Astrocyte of the spinal cord (primary cell): ENCODE measurements at regions not wholly inside any gene's neighbourhood (a gene's known extent, or its start where the extent isn't known, plus 50 kb on each side); places are given as distances from the start of the nearest gene placed in this dataset.

ENCODE experiments used
- DNase-seq: peaks from one replicate; pipeline ENCODE4 v3.0.0; 2011; ENCODE audit warnings: low read depth, low spot score
- H3K4me3 ChIP-seq: 2 replicates; pipeline ENCODE4 v1.5.1; 2011; ENCODE audit warnings: low read depth, mild to moderate bottlenecking, low read length, moderate library complexity
- in situ Hi-C: cut with HindIII; loops from 2 replicates; pipeline ENCODE4 v1.10.0; 2017; ENCODE audit warnings: low sequenced_read_pairs
- TF ChIP-seq, protein P1 (sequence below): IDR thresholded peaks from 2 replicates; pipeline ENCODE4 v1.5.1; 2012; ENCODE audit warnings: low read depth, mild to moderate bottlenecking, low read length, inconsistent platforms

DNA sequence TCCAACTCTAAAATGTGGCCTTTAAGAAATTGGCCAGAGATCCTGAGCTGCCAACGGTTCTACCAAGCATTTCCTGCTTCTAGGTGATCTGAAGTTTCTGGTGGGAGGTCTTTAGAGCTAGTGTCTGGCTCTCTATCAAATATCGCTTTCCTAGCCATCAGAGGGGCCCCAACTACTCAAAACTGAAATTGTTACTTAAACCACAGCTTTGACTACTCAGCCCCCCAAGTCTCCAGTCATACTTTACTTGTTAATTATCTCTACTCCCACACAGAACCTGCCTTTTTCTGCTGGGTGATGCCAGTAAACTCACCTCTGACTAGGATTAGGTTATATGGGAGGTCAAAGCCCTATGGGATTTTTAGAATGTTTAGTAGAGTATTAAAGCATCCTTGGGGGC, 95.1 kb downstream of the FASLG start:
- no peak for DNase-seq
- H3K4me3 ChIP-seq, result no peak overlapping the region
- in situ Hi-C loops, result no loop called here

DNA sequence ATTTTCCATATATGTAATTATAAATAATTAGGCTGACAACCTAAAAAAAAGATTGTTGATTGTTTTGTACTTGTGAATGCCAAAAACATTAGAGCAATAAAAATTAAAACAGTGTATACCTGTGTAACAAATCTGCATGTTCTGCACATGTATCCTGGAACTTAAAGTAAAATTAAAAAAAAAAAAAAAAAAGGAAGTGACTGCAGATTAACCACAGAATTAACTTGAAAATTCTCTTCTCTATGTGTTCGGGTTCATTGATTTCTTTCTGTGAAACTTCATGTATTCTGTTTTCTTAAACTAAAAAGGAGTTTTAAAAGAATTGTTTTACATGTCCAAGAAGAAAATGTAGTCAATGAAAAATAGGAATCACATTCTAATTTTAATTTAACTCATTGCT, 95.7 kb downstream of the FASLG start:
- in situ Hi-C loops, result no loop called here
- H3K4me3 ChIP-seq, result no peak overlapping the region
- TF ChIP-seq, protein P1, sequence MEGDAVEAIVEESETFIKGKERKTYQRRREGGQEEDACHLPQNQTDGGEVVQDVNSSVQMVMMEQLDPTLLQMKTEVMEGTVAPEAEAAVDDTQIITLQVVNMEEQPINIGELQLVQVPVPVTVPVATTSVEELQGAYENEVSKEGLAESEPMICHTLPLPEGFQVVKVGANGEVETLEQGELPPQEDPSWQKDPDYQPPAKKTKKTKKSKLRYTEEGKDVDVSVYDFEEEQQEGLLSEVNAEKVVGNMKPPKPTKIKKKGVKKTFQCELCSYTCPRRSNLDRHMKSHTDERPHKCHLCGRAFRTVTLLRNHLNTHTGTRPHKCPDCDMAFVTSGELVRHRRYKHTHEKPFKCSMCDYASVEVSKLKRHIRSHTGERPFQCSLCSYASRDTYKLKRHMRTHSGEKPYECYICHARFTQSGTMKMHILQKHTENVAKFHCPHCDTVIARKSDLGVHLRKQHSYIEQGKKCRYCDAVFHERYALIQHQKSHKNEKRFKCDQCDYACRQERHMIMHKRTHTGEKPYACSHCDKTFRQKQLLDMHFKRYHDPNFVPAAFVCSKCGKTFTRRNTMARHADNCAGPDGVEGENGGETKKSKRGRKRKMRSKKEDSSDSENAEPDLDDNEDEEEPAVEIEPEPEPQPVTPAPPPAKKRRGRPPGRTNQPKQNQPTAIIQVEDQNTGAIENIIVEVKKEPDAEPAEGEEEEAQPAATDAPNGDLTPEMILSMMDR, result no peak
- no peak for DNase-seq

More for the DNA sequence above, 95.1 kb downstream of the FASLG start:
- TF ChIP-seq, protein P1, result no peak

DNA sequence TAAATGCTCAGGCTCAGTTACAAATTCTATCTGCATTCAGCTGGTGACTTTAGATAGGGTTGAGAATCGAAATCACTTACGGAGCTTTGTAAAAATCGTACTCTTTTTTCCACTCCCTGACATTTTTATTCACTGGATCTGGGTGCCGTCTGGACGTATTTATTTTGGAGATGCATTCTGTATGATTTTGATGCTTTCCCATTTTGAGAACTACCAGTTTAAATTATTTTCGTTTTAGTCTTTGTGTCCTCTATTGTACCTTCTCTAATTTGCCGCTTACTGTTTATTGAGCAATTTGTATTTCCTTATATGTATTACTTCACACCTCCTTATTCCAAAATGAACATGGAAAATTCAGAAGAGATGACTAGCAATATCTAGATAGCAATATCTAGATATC, 96.2 kb downstream of the FASLG start:
- in situ Hi-C loops, result no loop called here
- TF ChIP-seq, protein P1, result no peak
- H3K4me3 ChIP-seq, result no peak overlapping the region
- no peak for DNase-seq

DNA sequence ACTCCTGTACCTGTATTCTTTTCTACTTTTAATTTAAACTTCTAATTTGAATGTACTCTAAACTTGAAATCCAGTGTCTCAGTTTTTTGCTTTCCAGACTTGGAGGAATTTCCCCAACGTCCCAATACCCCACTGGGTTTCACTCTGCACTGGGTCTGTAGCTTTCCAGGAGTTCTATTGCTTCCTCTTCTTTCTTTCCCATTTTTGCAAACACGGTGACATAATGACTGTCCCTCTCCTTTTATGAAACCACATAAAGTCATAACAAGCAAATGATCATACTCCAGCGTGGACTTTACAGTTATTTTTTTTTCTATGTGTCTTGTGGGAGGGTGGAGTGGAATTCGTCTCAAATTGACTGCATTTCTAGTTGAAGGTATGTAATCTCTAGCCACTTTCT, 97.1 kb downstream of the FASLG start:
- DNase-seq, result no peak
- no peak overlapping the region for H3K4me3 ChIP-seq
- TF ChIP-seq, protein P1, result no peak
- in situ Hi-C loops, result no loop called here

DNA sequence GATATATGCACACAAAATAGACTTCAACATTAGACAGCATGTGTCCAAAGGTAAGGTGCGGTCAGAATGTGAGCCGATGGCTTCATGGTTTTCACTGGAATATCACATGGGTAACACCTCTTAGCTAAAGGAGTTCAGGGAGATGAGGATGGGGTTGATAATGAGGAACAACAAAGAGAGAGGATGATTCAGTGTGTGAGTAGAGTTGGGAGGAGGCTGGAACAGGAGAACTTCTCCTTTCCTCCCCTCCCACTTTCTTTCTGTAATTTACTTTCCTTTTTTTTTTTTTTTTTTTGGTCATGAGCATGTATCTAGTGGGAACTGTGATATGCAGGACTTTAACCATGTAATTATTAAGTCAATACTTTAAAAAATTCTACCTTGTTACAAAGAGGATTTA, 99.4 kb downstream of the FASLG start:
- in situ Hi-C loops, result no loop called here
- TF ChIP-seq, protein P1, result no peak
- DNase-seq, result no peak
- H3K4me3 ChIP-seq, result no peak overlapping the region

DNA sequence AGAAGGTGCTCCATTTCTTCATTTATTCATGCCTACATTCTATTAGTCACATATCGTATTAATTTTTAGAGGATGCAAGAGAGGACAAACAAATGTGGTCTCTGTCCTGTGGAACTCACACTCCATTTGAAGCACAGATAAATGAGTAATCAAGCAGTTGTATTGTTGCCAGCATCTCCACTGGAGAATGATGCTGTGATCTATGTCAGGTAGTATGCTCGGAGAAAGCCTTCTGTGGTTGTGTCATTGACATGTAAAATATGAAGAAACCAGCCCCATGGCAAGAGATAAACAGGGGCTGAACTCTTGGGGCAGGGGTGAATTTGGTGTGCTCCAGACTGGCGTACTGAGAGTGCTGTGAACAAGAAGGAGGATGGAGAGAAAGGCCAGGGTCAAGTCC, 101.2 kb downstream of the FASLG start:
- in situ Hi-C loops, result no loop called here
- H3K4me3 ChIP-seq, result no peak overlapping the region
- no peak for DNase-seq
- TF ChIP-seq, protein P1, result no peak
